Mammary epithelial cell (primary cell): ENCODE measurements at regions not wholly inside any gene's neighbourhood (a gene's known extent, or its start where the extent isn't known, plus 50 kb on each side); places are given as distances from the start of the nearest gene placed in this dataset.

Experiments
- CTCF ChIP-seq, 2 donors: IDR thresholded peaks in 1 of 2; conservative IDR thresholded peaks in 1 of 2; 2 replicates each; pipeline ENCODE4 v1.5.1; 2011 to 2012; ENCODE audit warnings: inconsistent platforms in 2 of 2, low read length in 2 of 2, mild to moderate bottlenecking in 2 of 2, control low read depth in 1 of 2, low read depth in 1 of 2; ENCODE audit not compliant: insufficient read depth in 1 of 2; ENCODE audit errors: extremely low read depth in 1 of 2
- EZH2 ChIP-seq: IDR thresholded peaks from 2 replicates; pipeline ENCODE4 v1.6.1; 2012; ENCODE audit warnings: low read length, inconsistent platforms, borderline replicate concordance

GRCh38 chr12:33832900-33833299 is 189.4 kb upstream of the ALG10 start:
- no peak for TF ChIP-seq CTCF (conservative IDR thresholded peaks at IDR 0.05 in 1 of 2, IDR thresholded peaks at IDR 0.05 in 1 of 2; ENCODE audit: extremely low read depth in 1 of 2, insufficient read depth in 1 of 2, low read depth in 1 of 2, low read length in 2 of 2)
- TF ChIP-seq EZH2 = no peak
